ENCODE measurements at regions not wholly inside any gene's neighbourhood (a gene's known extent, or its start where the extent isn't known, plus 50 kb on each side); places are given as distances from the start of the nearest gene placed in this dataset.
"Not testable (repeated sequence)": the region's sequence is repeated elsewhere in the genome, so short reads cannot be mapped to it uniquely, and the experiment has no call there.

GRCh38 chr9:28147430-28147829 lies 574.1 kb upstream of the C9orf72 start:
- not testable (repeated sequence) for TF ChIP-seq ATF3 (IDR thresholded peaks at IDR 0.05); ATF3 (CRISPR knock-in tag; conservative IDR thresholded peaks at IDR 0.05); ZBTB33 (CRISPR knock-in tag; IDR thresholded peaks at IDR 0.05); L3MBTL2 (IDR thresholded peaks at IDR 0.05)

All from K562 (cell line).